Loucy (cell line): ENCODE measurements at regions not wholly inside any gene's neighbourhood (a gene's known extent, or its start where the extent isn't known, plus 50 kb on each side); places are given as distances from the start of the nearest gene placed in this dataset.

ENCODE experiments used
- CTCF ChIP-seq: fragments of 200-600 bp; sonication (generic); conservative IDR thresholded peaks from 2 replicates; pipeline ENCODE4 v1.5.1; 2014; ENCODE audit warnings: mild to moderate bottlenecking, antibody characterized with exemption, low read length
- EZH2phosphoT487 ChIP-seq: fragments of 200-600 bp; IDR thresholded peaks from 2 replicates; pipeline ENCODE4 v1.6.1; 2018; ENCODE audit warnings: antibody characterized with exemption, mild to moderate bottlenecking, moderate library complexity, borderline replicate concordance

GRCh38 chr5:58378613-58379390, 81.1 kb downstream of the PLK2 start:
- TF ChIP-seq CTCF (no peak), EZH2phosphoT487 (no peak)
